ENCODE measurements at regions not wholly inside any gene's neighbourhood (a gene's known extent, or its start where the extent isn't known, plus 50 kb on each side); places are given as distances from the start of the nearest gene placed in this dataset.

GRCh38 chr17:79680318-79680695 is 50.4 kb upstream of the ENPP7 start:
- TF ChIP-seq CTCF (IDR thresholded peaks at IDR 0.05) = no peak
- no peaks in the 10 kb centered on the region for H3K4me1 ChIP-seq (ENCODE audit: control insufficient read depth in 1 of 2, insufficient read depth in 1 of 2, low read depth in 1 of 2, low read length in 1 of 2)
- H3K4me3 ChIP-seq (ENCODE audit: low read depth in 1 of 2, low read length in 1 of 2) = no peak overlapping the region
- H3K27ac ChIP-seq = no peak overlapping the region
- H3K9me3 ChIP-seq = no peaks in the 10 kb centered on the region
- H3K36me3 ChIP-seq = no peaks in the 10 kb centered on the region
- H3K27me3 ChIP-seq = peaks cover 15% of the 10 kb centered on the region

- H3K36me3 ChIP-seq = no peaks in the 10 kb centered on the region
- H3K9me3 ChIP-seq = no peaks in the 10 kb centered on the region
- H3K4me3 ChIP-seq (ENCODE audit: low read depth in 1 of 2, low read length in 1 of 2) = no peak overlapping the region
- no peak overlapping the region for H3K27ac ChIP-seq
- TF ChIP-seq CTCF (IDR thresholded peaks at IDR 0.05) = no peak
- H3K27me3 ChIP-seq = peaks cover 15% of the 10 kb centered on the region
- H3K4me1 ChIP-seq (ENCODE audit: control insufficient read depth in 1 of 2, insufficient read depth in 1 of 2, low read depth in 1 of 2, low read length in 1 of 2) = no peaks in the 10 kb centered on the region
Observed at GRCh38 chr17:79679631-79680317, 51.0 kb upstream of the ENPP7 start.

GRCh38 chr17:79678736-79679255 is 51.9 kb upstream of the ENPP7 start:
- Histone ChIP-seq H3K4me3 (ENCODE audit: low read depth in 1 of 2, low read length in 1 of 2) (no peak overlapping the region), H3K27ac (no peak overlapping the region), H3K36me3 (no peaks in the 10 kb centered on the region), H3K9me3 (no peaks in the 10 kb centered on the region), H3K4me1 (ENCODE audit: control insufficient read depth in 1 of 2, insufficient read depth in 1 of 2, low read depth in 1 of 2, low read length in 1 of 2) (no peaks in the 10 kb centered on the region), H3K27me3 (peaks cover 7% of the 10 kb centered on the region)
- no peak for TF ChIP-seq CTCF (IDR thresholded peaks at IDR 0.05)

- H3K4me3 ChIP-seq (ENCODE audit: low read depth in 1 of 2, low read length in 1 of 2) = no peak overlapping the region
- H3K27ac ChIP-seq = no peak overlapping the region
- no peaks in the 10 kb centered on the region for H3K36me3 ChIP-seq
- no peaks in the 10 kb centered on the region for H3K9me3 ChIP-seq
- no peak for TF ChIP-seq CTCF (IDR thresholded peaks at IDR 0.05)
- no peaks in the 10 kb centered on the region for H3K4me1 ChIP-seq (ENCODE audit: control insufficient read depth in 1 of 2, insufficient read depth in 1 of 2, low read depth in 1 of 2, low read length in 1 of 2)
- peaks cover 7% of the 10 kb centered on the region for H3K27me3 ChIP-seq
Observed at GRCh38 chr17:79678091-79678735, 52.5 kb upstream of the ENPP7 start.

- H3K4me3 ChIP-seq (ENCODE audit: low read depth in 1 of 2, low read length in 1 of 2) = no peak overlapping the region
- H3K36me3 ChIP-seq = no peaks in the 10 kb centered on the region
- no peak overlapping the region for H3K27ac ChIP-seq
- TF ChIP-seq CTCF (IDR thresholded peaks at IDR 0.05) = no peak
- peaks cover 7% of the 10 kb centered on the region for H3K27me3 ChIP-seq
- H3K9me3 ChIP-seq = no peaks in the 10 kb centered on the region
- H3K4me1 ChIP-seq (ENCODE audit: control insufficient read depth in 1 of 2, insufficient read depth in 1 of 2, low read depth in 1 of 2, low read length in 1 of 2) = no peaks in the 10 kb centered on the region
Observed at GRCh38 chr17:79677646-79678045, 53.1 kb upstream of the ENPP7 start.
